Urinary bladder (tissue), 3 donors: ENCODE measurements at regions not wholly inside any gene's neighbourhood (a gene's known extent, or its start where the extent isn't known, plus 50 kb on each side); places are given as distances from the start of the nearest gene placed in this dataset.

Experiments used
- DNase-seq: peaks from one replicate; pipeline ENCODE4 v3.0.0-alpha.2; 2015; ENCODE audit errors: extremely low spot score
- H3K27ac ChIP-seq: one replicate; pipeline ENCODE4 v1.5.1; 2013; ENCODE audit warnings: low read depth, mild to moderate bottlenecking, moderate library complexity
- H3K36me3 ChIP-seq: one replicate; pipeline ENCODE4 v1.6.1; 2013; ENCODE audit warnings: mild to moderate bottlenecking, moderate library complexity; ENCODE audit not compliant: insufficient read depth
- H3K4me1 ChIP-seq: one replicate; pipeline ENCODE4 v1.6.1; 2013; ENCODE audit warnings: mild to moderate bottlenecking, moderate library complexity; ENCODE audit not compliant: insufficient read depth
- H3K4me3 ChIP-seq: one replicate; pipeline ENCODE4 v1.5.1; 2013; ENCODE audit warnings: low read depth, low read length
- WGBS: extraction: QIAGEN DNeasy Blood & Tissue Kit; methylation state at CpG from one replicate; pipeline ENCODE4 v1.1.7; 2013; 5-methylcytosine and 5-hydroxymethylcytosine counted together
- donor health status: healthy with polysubstance abuse.
- donor health status: healthy.

DNA sequence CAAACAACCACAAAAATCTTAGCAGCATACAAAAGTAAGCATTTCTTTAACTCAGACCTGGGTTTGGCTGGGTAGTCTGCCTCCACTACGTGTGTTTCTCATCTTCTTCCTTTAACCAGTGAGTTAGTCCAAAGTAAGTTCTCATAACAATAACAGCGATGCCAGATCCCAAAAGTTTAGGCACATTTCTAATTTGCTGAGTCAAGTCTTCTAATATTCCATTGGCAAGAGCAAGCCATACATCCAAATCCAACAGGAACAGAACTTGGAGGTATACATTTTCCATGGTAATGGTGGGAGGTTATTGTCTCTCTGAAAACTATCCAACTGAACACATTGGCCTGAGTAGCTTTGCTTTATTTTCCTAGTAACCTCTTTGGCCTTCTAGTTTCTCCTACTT, 115.7 kb upstream of the CNTNAP2 start:
- DNase-seq: no peak
- H3K4me3 ChIP-seq: no peak overlapping the region
- WGBS: 85% methylated on average over 2 of the region's 2 CpGs

DNA sequence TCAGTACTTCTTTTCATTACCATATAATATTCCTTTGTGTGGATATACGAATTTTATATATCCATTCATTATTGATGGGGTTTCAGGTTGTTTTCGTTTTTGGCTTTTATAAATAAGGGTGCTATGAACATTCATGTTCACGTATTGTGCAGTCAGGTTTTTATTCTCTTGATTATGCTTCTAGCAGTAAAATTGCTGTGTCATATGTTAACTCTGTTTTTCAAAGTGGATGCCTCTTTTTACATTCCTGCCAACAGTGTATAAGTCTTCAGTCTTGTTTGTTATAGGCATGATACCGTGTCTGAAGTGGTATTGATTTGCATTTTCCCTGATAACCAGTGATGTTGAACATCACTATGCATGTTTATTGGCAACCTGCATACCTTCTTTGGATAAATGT, 127.1 kb upstream of the CNTNAP2 start:
- Histone ChIP-seq H3K36me3 (no peaks in the 10 kb centered on the region), H3K4me3 (no peak overlapping the region), H3K4me1 (no peaks in the 10 kb centered on the region), H3K27ac (no peak overlapping the region)
- 78% methylated on average over 4 of the region's 4 CpGs for WGBS
- DNase-seq: no peak

More for the DNA sequence above, 115.7 kb upstream of the CNTNAP2 start:
- H3K36me3 ChIP-seq: no peaks in the 10 kb centered on the region
- no peak overlapping the region for H3K27ac ChIP-seq
- no peaks in the 10 kb centered on the region for H3K4me1 ChIP-seq

DNA sequence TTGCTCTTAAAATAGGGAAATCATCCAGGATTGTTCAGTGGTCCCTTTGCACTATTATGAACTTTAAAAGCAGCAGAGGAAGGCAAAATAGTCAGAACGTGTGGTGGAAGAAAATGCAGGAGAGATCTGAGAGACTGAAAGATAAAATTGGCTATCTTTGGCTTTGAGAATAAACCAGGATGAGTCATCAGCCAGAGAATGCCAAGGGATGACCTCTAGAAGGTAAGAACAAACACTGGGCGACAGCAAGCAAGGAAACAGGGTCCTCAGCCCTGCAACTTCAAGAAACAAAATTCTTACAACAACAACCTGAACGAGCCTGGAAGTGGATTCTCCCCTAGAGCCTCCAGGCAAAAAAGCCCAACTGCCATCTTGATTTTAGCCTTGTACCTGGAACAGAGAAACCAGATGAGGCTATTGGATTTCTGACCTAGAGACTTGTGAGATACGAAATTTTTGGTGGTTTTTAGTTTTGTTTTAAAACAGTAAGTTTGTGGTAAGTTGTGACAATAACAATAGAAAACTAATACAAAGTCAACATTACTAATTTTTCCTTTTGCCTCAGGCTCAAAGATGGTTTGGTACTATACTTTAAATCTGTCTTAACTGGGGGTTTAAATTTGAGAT, 130.2 kb upstream of the CNTNAP2 start:
- H3K36me3 ChIP-seq: no peaks in the 10 kb centered on the region
- WGBS: 52% methylated on average over 4 of the region's 4 CpGs

DNA sequence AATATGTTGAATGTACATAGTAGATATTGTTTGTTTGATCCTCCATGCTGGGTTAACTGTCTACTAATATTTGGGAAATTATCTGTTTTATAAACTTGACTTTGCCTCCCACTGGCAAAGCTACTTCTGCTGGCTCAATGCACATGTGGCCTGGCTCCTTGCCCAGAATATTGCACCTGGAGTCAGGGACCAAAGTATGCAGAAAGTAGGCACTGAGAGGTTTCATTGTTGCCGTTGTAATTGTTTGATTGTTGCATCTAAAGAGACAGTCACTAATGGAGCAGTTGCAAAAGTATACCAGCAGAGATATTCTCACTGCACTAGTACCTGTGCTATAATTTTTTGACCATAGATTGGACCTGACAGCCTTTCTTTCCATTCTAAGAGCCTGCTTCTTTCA, 137.8 kb upstream of the CNTNAP2 start:
- no peak for DNase-seq
- H3K27ac ChIP-seq: no peak overlapping the region
- 88% methylated on average over 1 of the region's 1 CpG for WGBS
- no peak overlapping the region for H3K4me3 ChIP-seq
- no peaks in the 10 kb centered on the region for H3K4me1 ChIP-seq
- H3K36me3 ChIP-seq: no peaks in the 10 kb centered on the region

More for the DNA sequence above, 130.2 kb upstream of the CNTNAP2 start:
- Histone ChIP-seq H3K4me3 (no peak overlapping the region), H3K4me1 (no peaks in the 10 kb centered on the region), H3K27ac (no peak overlapping the region)
- DNase-seq: no peak

DNA sequence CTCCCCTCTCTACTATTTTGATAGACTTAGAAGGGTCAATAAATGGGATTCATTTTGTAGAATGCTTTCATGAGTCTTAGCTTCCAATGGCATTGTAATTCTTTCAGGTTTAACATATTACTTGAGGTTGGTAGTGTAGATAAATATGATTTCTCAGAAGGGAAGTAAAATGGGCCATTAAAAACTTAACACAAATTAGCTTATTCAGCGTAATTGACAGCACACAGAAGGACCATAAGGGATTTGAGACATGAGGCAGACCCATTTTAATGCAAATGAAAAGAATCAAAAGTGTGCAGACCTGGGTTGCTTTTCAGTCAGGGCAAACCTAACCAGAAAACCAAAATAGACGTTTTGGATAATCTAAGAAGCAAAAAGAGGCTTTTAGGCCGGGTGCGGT, 156.6 kb upstream of the CNTNAP2 start:
- no peaks in the 10 kb centered on the region for H3K4me1 ChIP-seq
- H3K36me3 ChIP-seq: no peaks in the 10 kb centered on the region
- H3K27ac ChIP-seq: no peak overlapping the region
- no peak overlapping the region for H3K4me3 ChIP-seq
- 71% methylated on average over 4 of the region's 4 CpGs for WGBS
- no peak for DNase-seq

DNA sequence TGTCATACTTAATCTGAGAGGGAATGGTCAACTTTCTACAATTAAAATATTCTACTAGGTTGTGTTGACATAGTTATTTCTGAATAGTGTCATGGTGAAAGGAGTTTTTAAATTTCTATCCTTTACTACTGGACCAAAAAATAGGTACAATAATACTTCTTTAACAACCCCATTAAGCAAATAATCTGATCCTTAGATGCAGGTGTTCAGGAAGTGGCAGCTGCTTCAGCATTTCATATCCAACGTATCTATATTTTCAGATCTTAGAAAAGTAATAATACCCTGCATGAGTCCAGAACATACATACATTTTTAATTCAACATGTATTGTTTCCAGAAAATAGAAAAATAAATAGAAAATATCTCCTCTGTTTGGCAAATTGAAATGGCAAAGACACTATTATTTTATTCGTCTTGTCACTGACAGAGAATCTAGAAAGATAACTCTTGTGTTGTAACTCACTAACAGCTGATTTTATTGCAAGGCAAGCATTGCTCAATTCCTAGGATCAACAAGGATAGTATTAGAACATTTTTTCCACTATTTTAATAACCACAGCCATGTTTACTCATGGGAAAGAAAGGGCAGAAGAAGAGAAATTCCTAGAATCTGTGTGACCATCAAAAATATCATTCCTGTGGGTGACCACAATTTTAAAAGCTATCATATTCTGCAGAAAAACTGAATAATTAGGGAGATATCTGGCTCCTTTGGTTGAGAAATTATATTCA, 159.3 kb upstream of the CNTNAP2 start:
- no peaks in the 10 kb centered on the region for H3K36me3 ChIP-seq
- H3K27ac ChIP-seq: no peak overlapping the region
- 64% methylated on average over 2 of the region's 2 CpGs for WGBS
- no peaks in the 10 kb centered on the region for H3K4me1 ChIP-seq
- no peak for DNase-seq
- no peak overlapping the region for H3K4me3 ChIP-seq

DNA sequence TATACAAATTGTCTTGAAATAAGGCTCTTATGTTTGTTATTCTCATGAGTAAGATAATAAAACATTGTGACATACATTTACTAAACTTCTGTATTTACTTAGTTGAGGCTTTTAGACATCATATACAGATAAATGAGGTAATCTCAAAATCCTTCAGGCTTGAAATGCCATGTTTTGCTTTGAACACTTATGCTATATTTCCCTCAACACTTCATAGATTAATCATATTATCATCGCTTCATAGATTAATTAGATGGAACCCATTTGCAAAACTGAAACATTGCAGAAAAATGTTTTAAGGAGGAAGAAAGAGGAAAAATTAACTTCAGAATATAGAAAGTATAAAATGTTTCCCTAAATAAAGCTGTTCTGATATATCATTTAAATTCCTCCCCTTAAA, 165.0 kb upstream of the CNTNAP2 start:
- H3K4me3 ChIP-seq: no peak overlapping the region
- 40% methylated on average over 1 of the region's 1 CpG for WGBS
- H3K4me1 ChIP-seq: no peaks in the 10 kb centered on the region
- no peaks in the 10 kb centered on the region for H3K36me3 ChIP-seq
- H3K27ac ChIP-seq: no peak overlapping the region
- no peak for DNase-seq

DNA sequence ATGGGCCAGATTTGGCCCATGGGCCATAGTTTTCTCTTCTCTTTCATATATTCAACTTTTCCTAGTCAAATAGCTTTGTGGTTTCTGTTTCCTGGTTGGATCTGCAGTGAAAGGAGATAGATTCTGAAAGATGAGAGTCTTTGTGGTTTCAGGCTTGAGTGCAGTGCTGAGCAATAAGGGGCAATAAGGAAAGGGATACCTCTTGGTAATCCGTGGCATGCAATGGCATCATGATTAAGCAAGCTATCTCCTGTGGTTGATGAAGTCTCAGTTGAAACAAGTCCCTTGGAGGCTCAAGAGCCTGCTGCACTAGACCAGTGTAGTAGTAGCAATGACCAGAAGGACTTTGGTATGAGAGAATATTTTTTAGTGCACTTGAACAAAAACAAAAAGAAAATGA, 187.7 kb upstream of the CNTNAP2 start:
- no peaks in the 10 kb centered on the region for H3K4me1 ChIP-seq
- no peaks in the 10 kb centered on the region for H3K36me3 ChIP-seq
- no peak overlapping the region for H3K4me3 ChIP-seq
- H3K27ac ChIP-seq: no peak overlapping the region
- DNase-seq: no peak
- 27% methylated on average over 1 of the region's 1 CpG for WGBS

DNA sequence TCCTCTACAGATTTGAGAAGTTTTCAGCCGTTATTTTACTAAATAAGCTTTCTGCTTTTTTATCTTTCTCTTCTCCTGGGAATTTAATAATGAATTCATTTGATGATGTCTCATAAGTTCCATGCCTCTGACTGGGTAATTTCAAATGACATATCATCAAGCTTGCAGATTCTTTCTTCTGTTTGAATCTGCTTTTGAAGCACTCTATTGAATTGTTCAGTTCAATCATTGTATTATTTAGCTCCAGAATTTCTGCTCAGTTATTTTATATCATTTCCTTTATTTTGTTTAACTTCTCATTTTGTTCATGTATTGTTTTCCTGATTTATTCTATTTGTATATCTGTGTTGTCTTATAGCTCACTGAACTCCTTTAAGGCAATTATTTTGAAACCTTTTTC, 196.9 kb upstream of the CNTNAP2 start:
- Histone ChIP-seq H3K27ac (no peak overlapping the region), H3K4me3 (no peak overlapping the region), H3K36me3 (no peaks in the 10 kb centered on the region), H3K4me1 (no peaks in the 10 kb centered on the region)
- DNase-seq: no peak
- 87% methylated on average over 1 of the region's 1 CpG for WGBS

DNA sequence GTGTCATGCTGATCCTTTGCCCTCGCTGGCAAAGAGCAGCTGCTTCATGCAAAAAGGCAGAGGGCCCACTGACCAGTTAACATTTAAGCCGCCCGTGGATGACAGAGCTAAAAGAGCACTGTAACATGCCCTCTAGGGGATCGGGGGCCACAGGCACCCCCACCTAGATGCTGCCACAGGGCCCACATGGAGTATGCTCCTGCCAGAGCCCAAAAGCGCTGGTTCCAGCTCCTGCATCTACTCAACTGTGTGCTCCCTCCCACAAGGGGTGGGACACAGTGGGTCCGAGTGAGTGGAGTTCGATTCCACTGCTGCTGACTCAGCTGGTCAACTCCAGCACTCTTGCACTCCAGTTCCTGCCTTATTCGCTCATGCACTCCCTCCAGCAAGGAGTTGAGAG, 199.8 kb upstream of the CNTNAP2 start:
- H3K4me1 ChIP-seq: no peaks in the 10 kb centered on the region
- WGBS: 92% methylated on average over 8 of the region's 8 CpGs
- H3K4me3 ChIP-seq: no peak overlapping the region
- DNase-seq: no peak
- H3K27ac ChIP-seq: no peak overlapping the region
- no peaks in the 10 kb centered on the region for H3K36me3 ChIP-seq

DNA sequence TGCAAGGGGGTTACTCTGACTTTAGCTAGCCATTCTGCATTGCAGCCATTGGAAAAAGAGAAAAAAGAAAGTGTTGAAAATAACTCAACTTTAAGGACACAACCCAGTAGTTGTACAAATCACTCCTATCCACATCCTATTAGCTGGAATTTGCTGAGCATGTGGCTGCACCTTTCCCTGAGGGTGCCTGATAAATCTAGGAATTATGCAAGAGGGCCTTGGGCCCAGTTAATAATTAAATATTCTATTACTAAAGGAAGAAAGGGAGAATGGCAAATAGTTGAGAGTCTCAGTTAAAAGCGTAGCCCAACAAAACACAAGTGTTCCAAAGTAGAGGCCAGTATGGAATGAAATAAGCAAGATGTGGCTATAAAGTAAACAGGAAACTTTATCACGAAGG, 200.9 kb upstream of the CNTNAP2 start:
- Histone ChIP-seq H3K27ac (no peak overlapping the region), H3K4me1 (no peaks in the 10 kb centered on the region)
- 70% methylated on average over 2 of the region's 2 CpGs for WGBS

DNA sequence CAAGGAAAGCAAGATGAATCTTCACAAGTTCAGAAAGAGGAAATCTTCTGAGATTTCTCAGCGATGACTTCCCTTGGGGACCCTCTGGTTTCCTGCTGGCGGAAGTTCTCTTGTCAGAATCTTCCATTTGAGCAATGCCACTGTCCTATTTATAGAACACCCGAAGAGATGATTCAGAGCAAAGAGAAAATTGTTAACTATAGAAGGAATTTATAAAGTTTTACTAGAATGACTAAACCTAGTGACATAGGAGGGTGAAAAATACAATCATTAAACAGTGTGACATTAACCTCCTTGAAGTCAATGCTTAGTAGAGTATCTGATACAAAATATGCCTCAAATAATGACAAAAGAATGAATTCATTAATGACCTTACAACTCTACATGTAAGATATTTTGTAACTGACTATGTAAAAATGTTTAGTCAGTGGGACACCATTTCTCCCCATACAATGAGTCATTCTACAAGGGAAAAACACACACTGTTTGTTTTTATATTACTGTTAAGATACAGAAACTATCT, 206.5 kb upstream of the CNTNAP2 start:
- H3K4me3 ChIP-seq: no peak overlapping the region
- H3K27ac ChIP-seq: no peak overlapping the region
- DNase-seq: no peak
- 57% methylated on average over 3 of the region's 3 CpGs for WGBS
- H3K36me3 ChIP-seq: no peaks in the 10 kb centered on the region
- no peaks in the 10 kb centered on the region for H3K4me1 ChIP-seq

More for the DNA sequence above, 200.9 kb upstream of the CNTNAP2 start:
- H3K4me3 ChIP-seq: no peak overlapping the region
- DNase-seq: no peak
- H3K36me3 ChIP-seq: no peaks in the 10 kb centered on the region

DNA sequence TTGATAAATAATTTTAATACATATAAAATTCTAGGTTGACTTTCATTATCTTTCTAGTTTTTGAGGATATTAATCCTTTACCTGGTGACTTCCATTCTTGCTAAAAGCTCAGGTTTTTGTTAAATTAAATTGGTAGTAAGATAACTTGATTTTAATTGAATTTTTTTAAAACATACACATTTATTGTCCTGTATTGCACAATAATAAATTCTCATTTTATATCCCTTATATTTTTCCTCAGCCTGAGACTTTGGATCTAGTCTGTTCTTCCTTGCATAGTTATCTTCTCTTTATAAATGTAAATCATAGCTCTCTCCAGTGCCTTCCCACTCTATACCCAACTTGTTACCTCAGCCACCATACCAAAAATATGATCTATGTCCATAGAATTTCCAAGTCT, 212.9 kb upstream of the CNTNAP2 start:
- H3K27ac ChIP-seq: no peak overlapping the region
- H3K4me1 ChIP-seq: no peaks in the 10 kb centered on the region
- no peak overlapping the region for H3K4me3 ChIP-seq
- no peak for DNase-seq
- no peaks in the 10 kb centered on the region for H3K36me3 ChIP-seq

DNA sequence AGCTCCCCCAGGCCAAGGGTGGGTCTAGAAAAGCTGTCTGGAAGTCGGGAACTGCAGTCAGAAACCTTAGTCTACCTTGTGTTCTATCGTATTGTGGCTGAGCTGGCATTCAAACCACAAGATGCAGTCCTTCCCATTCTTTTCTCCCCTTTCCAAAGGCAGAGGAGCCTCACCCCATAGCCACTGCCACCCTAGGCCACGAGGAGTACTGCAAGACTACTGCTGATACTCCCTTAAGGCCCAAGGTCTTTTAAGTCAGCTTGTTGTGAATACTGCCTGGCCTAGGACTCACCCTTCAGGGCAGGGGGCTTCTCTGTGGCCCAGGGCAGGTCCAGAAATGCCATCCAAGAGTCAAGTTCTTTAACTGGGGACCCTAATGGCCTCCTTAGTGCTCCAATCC, 214.5 kb upstream of the CNTNAP2 start:
- H3K36me3 ChIP-seq: no peaks in the 10 kb centered on the region
- WGBS: 63% methylated on average over 3 of the region's 3 CpGs
- H3K27ac ChIP-seq: no peak overlapping the region
- no peaks in the 10 kb centered on the region for H3K4me1 ChIP-seq
- DNase-seq: no peak
- H3K4me3 ChIP-seq: no peak overlapping the region
